Hepatocyte (in vitro differentiated cells): ENCODE measurements at regions not wholly inside any gene's neighbourhood (a gene's known extent, or its start where the extent isn't known, plus 50 kb on each side); places are given as distances from the start of the nearest gene placed in this dataset.

Source experiments
- DNase-seq: peaks from one replicate; pipeline ENCODE4 v3.0.0-alpha.2; 2016; ENCODE audit warnings: low spot score
- H2AFZ ChIP-seq: fragments of 200-600 bp; sonication (generic); 2 replicates; pipeline ENCODE4 v1.6.0; 2016; ENCODE audit warnings: antibody characterized with exemption, mild to moderate bottlenecking
- H3K27ac ChIP-seq: fragments of 200-600 bp; sonication (generic); 2 replicates; pipeline ENCODE4 v1.5.1; 2016; ENCODE audit warnings: mild to moderate bottlenecking
- H3K27me3 ChIP-seq: fragments of 200-600 bp; sonication (generic); 2 replicates; pipeline ENCODE4 v1.6.1; 2016
- H3K36me3 ChIP-seq: fragments of 200-600 bp; sonication (generic); replicated peaks from 2 replicates; pipeline ENCODE4 v1.5.1; 2016; ENCODE audit warnings: low read depth; ENCODE audit not compliant: insufficient read depth
- H3K4me1 ChIP-seq: fragments of 200-600 bp; sonication (generic); 2 replicates; pipeline ENCODE4 v1.5.1; 2016; ENCODE audit warnings: mild to moderate bottlenecking, moderate library complexity; ENCODE audit not compliant: insufficient read depth
- H3K4me2 ChIP-seq: fragments of 200-600 bp; sonication (generic); 2 replicates; pipeline ENCODE4 v1.6.0; 2016
- H3K4me3 ChIP-seq: fragments of 200-600 bp; sonication (generic); 2 replicates; pipeline ENCODE4 v1.5.1; 2016; ENCODE audit warnings: mild to moderate bottlenecking
- H3K79me2 ChIP-seq: fragments of 200-600 bp; sonication (generic); 2 replicates; pipeline ENCODE4 v1.6.0; 2017; ENCODE audit warnings: mild to moderate bottlenecking
- H3K9me2 ChIP-seq: fragments of 200-600 bp; sonication (generic); replicated peaks from 2 replicates; pipeline ENCODE4 v1.6.0; 2017; ENCODE audit warnings: mild to moderate bottlenecking; ENCODE audit not compliant: insufficient read depth
- H3K9me3 ChIP-seq: fragments of 200-600 bp; sonication (generic); 2 replicates; pipeline ENCODE4 v1.5.1; 2016; ENCODE audit warnings: low read depth, mild to moderate bottlenecking
- H4K20me1 ChIP-seq: fragments of 200-600 bp; sonication (generic); 2 replicates; pipeline ENCODE4 v1.6.0; 2016; ENCODE audit warnings: mild to moderate bottlenecking; ENCODE audit not compliant: insufficient read depth, poor library complexity, severe bottlenecking
- EZH2 ChIP-seq: fragments of 200-600 bp; sonication (generic); IDR thresholded peaks from 2 replicates; pipeline ENCODE4 v1.6.1; 2016; ENCODE audit warnings: antibody characterized with exemption, mild to moderate bottlenecking, borderline replicate concordance
- EZH2phosphoT487 ChIP-seq: fragments of 200-600 bp; sonication (generic); IDR thresholded peaks from one replicate; pipeline ENCODE4 v1.6.1; 2018; ENCODE audit warnings: antibody characterized with exemption, mild to moderate bottlenecking, low read depth, moderate library complexity; ENCODE audit not compliant: unreplicated experiment, severe bottlenecking
- WGBS: methylation state at CpG from one replicate; pipeline ENCODE4 v1.1.6; 2016; ENCODE audit warnings: low lambda C conversion rate; ENCODE audit errors: missing lambda C conversion rate; 5-methylcytosine and 5-hydroxymethylcytosine counted together
- TF ChIP-seq, protein P1 (sequence below): fragments of 200-600 bp; sonication (generic); IDR thresholded peaks from 2 replicates; pipeline ENCODE4 v1.5.1; 2016; ENCODE audit warnings: antibody characterized with exemption, mild to moderate bottlenecking; ENCODE audit not compliant: poor library complexity

DNA sequence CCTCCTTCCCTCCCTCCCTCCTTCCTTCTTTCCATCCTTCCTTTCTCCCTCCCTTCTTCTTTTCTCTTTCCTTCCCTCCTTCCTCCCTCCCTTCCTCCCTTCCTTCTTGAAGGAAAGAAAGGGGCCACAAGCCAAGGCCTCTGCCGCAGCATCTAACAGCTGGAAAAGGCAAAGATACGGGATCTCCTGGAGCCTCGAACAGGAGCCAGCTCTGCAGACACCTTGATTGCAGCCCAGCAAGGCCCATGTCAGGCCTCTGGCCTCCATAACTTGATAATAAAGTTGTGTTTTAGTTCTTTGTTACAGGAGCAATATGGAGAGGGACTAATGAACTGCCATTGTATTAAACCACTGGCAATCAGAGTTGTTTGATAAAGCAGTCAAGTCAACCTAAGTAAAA, 348.9 kb upstream of the B3GAT1 start:
- H3K36me3 ChIP-seq, result no peaks in the 10 kb centered on the region
- H3K27me3 ChIP-seq, result no peaks in the 10 kb centered on the region
- no peaks in the 10 kb centered on the region for H3K4me1 ChIP-seq
- whole genome bisulfite sequencing, result 61% methylated on average over 3 of the region's 3 CpGs
- no peak overlapping the region for H3K4me2 ChIP-seq
- no peaks in the 10 kb centered on the region for H4K20me1 ChIP-seq
- H3K9me2 ChIP-seq, result no peaks in the 10 kb centered on the region
- no peak overlapping the region for H3K27ac ChIP-seq
- TF ChIP-seq EZH2phosphoT487 (no peak), EZH2 (no peak)
- TF ChIP-seq, protein P1, sequence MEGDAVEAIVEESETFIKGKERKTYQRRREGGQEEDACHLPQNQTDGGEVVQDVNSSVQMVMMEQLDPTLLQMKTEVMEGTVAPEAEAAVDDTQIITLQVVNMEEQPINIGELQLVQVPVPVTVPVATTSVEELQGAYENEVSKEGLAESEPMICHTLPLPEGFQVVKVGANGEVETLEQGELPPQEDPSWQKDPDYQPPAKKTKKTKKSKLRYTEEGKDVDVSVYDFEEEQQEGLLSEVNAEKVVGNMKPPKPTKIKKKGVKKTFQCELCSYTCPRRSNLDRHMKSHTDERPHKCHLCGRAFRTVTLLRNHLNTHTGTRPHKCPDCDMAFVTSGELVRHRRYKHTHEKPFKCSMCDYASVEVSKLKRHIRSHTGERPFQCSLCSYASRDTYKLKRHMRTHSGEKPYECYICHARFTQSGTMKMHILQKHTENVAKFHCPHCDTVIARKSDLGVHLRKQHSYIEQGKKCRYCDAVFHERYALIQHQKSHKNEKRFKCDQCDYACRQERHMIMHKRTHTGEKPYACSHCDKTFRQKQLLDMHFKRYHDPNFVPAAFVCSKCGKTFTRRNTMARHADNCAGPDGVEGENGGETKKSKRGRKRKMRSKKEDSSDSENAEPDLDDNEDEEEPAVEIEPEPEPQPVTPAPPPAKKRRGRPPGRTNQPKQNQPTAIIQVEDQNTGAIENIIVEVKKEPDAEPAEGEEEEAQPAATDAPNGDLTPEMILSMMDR, result no peak
- H2AFZ ChIP-seq, result no peak overlapping the region
- no peak for DNase-seq
- H3K79me2 ChIP-seq, result no peaks in the 10 kb centered on the region
- H3K4me3 ChIP-seq, result no peak overlapping the region
- no peaks in the 10 kb centered on the region for H3K9me3 ChIP-seq

DNA sequence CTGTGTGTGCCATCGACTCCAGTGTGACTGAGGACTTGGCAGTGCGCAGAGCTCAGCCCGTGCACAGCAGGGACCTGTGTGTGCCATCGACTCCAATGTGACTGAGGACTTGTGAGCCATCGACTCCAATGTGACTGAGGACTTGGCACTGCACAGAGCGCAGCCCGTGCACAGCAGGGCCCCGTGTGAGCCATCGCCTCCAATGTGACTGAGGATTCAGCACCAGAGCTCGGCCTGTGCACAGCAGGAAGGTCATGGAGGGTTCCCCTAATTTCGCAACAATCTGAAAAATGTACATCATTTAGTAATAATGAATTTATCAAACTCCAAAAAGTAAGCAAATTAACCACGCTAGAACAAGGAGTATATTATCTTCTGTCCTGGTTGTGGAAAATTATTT, 348.3 kb upstream of the B3GAT1 start:
- H3K4me3 ChIP-seq, result no peak overlapping the region
- TF ChIP-seq EZH2phosphoT487, result no peak
- H3K4me1 ChIP-seq, result no peaks in the 10 kb centered on the region
- H3K79me2 ChIP-seq, result no peaks in the 10 kb centered on the region
- H3K27me3 ChIP-seq, result no peaks in the 10 kb centered on the region
- no peak overlapping the region for H2AFZ ChIP-seq
- WGBS, result 95% methylated on average over 11 of the region's 12 CpGs
- H3K9me2 ChIP-seq, result no peaks in the 10 kb centered on the region
- H3K27ac ChIP-seq, result no peak overlapping the region
- no peak for DNase-seq
- H3K4me2 ChIP-seq, result no peak overlapping the region
- no peaks in the 10 kb centered on the region for H3K36me3 ChIP-seq
- no peaks in the 10 kb centered on the region for H4K20me1 ChIP-seq
- no peaks in the 10 kb centered on the region for H3K9me3 ChIP-seq

DNA sequence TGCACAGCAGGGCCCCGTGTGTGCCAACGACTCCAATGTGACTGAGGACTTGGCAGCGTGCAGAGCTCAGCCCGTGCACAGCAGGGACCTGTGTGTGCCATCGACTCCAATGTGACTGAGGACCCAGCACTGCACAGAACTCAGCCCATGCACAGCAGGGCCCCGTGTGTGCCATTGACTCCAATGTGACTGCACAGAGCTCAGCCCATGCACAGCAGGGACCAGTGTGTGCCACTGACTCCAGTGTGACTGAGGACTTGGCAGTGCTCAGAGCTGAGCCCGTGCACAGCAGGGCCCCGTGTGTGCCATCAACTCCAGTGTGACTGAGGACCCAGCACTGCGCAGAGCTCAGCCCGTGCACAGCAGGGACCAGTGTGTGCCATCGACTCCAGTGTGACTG, 347.8 kb upstream of the B3GAT1 start:
- no peaks in the 10 kb centered on the region for H3K9me2 ChIP-seq
- no peaks in the 10 kb centered on the region for H4K20me1 ChIP-seq
- no peaks in the 10 kb centered on the region for H3K9me3 ChIP-seq
- H3K27me3 ChIP-seq, result no peaks in the 10 kb centered on the region
- H3K4me3 ChIP-seq, result no peak overlapping the region
- H3K36me3 ChIP-seq, result no peaks in the 10 kb centered on the region
- no peaks in the 10 kb centered on the region for H3K4me1 ChIP-seq
- TF ChIP-seq, protein P1, result no peak
- no peak for TF ChIP-seq EZH2phosphoT487
- TF ChIP-seq EZH2, result no peak
- no peaks in the 10 kb centered on the region for H3K79me2 ChIP-seq
- 60% methylated on average over 9 of the region's 11 CpGs for WGBS
- DNase-seq, result no peak
- H3K4me2 ChIP-seq, result no peak overlapping the region
- H3K27ac ChIP-seq, result no peak overlapping the region
- H2AFZ ChIP-seq, result no peak overlapping the region

DNA sequence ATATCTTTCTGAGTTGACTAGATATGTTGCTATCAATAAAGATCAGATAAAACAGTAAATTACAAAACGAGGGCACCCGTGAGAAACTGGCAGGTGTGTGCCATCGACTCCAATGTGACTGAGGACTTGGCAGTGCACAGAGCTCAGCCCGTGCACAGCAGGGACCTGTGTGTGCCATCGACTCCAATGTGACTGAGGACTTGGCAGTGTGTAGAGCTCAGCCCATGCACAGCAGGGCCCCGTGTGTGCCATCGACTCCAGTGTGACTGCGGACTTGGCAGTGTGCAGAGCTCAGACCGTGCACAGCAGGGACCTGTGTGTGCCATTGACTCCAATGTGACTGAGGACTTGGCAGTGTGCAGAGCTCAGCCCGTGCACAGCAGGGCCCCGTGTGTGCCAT, 347.2 kb upstream of the B3GAT1 start:
- Histone ChIP-seq H3K4me2 (no peak overlapping the region), H3K27ac (no peak overlapping the region), H3K4me1 (no peaks in the 10 kb centered on the region), H3K27me3 (no peaks in the 10 kb centered on the region), H3K79me2 (no peaks in the 10 kb centered on the region), H4K20me1 (no peaks in the 10 kb centered on the region), H3K9me2 (no peaks in the 10 kb centered on the region), H3K9me3 (no peaks in the 10 kb centered on the region), H3K36me3 (no peaks in the 10 kb centered on the region), H3K4me3 (no peak overlapping the region), H2AFZ (no peak overlapping the region)
- 91% methylated on average over 10 of the region's 11 CpGs for WGBS
- TF ChIP-seq, protein P1, result no peak
- TF ChIP-seq EZH2phosphoT487 (no peak), EZH2 (no peak)
- DNase-seq, result no peak
